NB4 (cell line): ENCODE measurements at regions not wholly inside any gene's neighbourhood (a gene's known extent, or its start where the extent isn't known, plus 50 kb on each side); places are given as distances from the start of the nearest gene placed in this dataset.

Experiments used
- MYC ChIP-seq: IDR thresholded peaks from 2 replicates; pipeline ENCODE4 v1.6.1; 2011; ENCODE audit warnings: low read depth, low read length
- POLR2A ChIP-seq: IDR thresholded peaks from 2 replicates; pipeline ENCODE4 v1.6.1; 2011; ENCODE audit warnings: mild to moderate bottlenecking; ENCODE audit not compliant: insufficient read length; ENCODE audit errors: extremely low read depth
- TF ChIP-seq, protein P1 (sequence below): IDR thresholded peaks from one replicate; pipeline ENCODE4 v1.5.1; 2012; ENCODE audit warnings: low read depth, low read length
- TF ChIP-seq, protein P2 (sequence below): IDR thresholded peaks from 2 replicates; pipeline ENCODE4 v1.6.1; 2011; ENCODE audit warnings: low read depth, low read length

DNA sequence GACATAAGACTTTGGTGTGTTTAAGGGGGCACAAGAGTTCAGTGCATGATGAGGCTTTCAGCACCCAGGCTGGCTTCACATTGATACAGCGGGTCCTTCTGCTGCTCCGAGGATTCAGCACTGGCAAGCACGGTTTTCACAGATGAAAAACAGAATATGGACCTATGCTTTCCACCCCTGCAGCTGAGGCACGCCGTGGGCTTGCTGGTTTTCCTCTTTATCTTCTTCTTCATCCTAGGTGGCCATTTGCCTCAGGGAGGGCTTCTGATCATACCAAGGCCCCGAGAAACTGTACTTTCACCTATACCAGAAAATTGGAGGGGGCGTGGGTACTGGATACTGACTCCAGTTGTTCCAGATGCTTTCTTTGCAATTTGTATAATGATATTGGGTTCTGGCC is 277.1 kb upstream of the ZNF32 start:
- no peak for TF ChIP-seq MYC
- TF ChIP-seq, protein P1, sequence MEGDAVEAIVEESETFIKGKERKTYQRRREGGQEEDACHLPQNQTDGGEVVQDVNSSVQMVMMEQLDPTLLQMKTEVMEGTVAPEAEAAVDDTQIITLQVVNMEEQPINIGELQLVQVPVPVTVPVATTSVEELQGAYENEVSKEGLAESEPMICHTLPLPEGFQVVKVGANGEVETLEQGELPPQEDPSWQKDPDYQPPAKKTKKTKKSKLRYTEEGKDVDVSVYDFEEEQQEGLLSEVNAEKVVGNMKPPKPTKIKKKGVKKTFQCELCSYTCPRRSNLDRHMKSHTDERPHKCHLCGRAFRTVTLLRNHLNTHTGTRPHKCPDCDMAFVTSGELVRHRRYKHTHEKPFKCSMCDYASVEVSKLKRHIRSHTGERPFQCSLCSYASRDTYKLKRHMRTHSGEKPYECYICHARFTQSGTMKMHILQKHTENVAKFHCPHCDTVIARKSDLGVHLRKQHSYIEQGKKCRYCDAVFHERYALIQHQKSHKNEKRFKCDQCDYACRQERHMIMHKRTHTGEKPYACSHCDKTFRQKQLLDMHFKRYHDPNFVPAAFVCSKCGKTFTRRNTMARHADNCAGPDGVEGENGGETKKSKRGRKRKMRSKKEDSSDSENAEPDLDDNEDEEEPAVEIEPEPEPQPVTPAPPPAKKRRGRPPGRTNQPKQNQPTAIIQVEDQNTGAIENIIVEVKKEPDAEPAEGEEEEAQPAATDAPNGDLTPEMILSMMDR: no peak
- TF ChIP-seq POLR2A: no peak
- TF ChIP-seq, protein P2, sequence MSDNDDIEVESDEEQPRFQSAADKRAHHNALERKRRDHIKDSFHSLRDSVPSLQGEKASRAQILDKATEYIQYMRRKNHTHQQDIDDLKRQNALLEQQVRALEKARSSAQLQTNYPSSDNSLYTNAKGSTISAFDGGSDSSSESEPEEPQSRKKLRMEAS: no peak
